B cell (primary cell): ENCODE measurements at regions not wholly inside any gene's neighbourhood (a gene's known extent, or its start where the extent isn't known, plus 50 kb on each side); places are given as distances from the start of the nearest gene placed in this dataset.

Experiments
- EZH2 ChIP-seq: IDR thresholded peaks from 2 replicates; pipeline ENCODE4 v1.6.1; 2012; ENCODE audit warnings: borderline replicate concordance, low read depth, mild to moderate bottlenecking, moderate library complexity, low read length; ENCODE audit not compliant: insufficient read depth, poor library complexity, severe bottlenecking
- TF ChIP-seq, protein P1 (sequence below): fragments of 200-600 bp; IDR thresholded peaks from one replicate; pipeline ENCODE4 v1.8.0; 2022; ENCODE audit warnings: antibody characterized with exemption, mild to moderate bottlenecking

DNA sequence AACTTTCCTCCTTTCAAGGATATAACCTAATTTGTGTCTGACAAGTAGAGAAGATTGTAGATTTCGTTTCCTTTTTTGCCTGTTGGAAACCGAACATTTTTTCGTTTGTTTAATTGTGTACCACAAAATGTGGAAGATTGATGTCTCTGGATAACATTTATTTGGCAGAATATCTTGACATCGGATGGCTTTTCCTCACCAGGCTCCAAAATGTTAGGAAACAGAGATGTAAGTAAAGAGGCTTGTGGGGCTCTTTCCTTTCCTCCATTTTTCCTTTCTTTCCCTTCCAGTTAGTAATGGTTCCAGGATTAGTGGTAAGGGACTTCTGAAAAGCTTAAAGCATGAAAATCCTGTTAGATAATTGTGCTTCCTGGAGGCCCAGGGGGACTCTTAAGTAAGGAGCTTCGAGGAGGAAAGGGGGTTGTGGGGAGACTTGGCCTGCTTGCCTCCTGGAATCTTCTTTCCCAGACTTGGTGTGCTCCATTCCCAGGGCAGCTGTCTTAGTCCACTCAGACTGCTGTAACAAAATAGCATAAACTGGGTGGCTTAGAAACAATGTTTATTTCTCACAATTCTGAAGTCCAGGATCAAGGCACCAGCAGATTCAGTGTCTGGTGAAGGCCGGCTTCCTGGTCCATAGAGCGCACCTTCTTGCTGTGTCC lies 243.1 kb upstream of the PWP1 start:
- TF ChIP-seq, protein P1, sequence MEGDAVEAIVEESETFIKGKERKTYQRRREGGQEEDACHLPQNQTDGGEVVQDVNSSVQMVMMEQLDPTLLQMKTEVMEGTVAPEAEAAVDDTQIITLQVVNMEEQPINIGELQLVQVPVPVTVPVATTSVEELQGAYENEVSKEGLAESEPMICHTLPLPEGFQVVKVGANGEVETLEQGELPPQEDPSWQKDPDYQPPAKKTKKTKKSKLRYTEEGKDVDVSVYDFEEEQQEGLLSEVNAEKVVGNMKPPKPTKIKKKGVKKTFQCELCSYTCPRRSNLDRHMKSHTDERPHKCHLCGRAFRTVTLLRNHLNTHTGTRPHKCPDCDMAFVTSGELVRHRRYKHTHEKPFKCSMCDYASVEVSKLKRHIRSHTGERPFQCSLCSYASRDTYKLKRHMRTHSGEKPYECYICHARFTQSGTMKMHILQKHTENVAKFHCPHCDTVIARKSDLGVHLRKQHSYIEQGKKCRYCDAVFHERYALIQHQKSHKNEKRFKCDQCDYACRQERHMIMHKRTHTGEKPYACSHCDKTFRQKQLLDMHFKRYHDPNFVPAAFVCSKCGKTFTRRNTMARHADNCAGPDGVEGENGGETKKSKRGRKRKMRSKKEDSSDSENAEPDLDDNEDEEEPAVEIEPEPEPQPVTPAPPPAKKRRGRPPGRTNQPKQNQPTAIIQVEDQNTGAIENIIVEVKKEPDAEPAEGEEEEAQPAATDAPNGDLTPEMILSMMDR = no peak
- no peak for TF ChIP-seq EZH2
